Loucy (cell line): ENCODE measurements at regions not wholly inside any gene's neighbourhood (a gene's known extent, or its start where the extent isn't known, plus 50 kb on each side); places are given as distances from the start of the nearest gene placed in this dataset.

Source experiments
- H2AFZ ChIP-seq: fragments of 200-600 bp; sonication (generic); 2 replicates; pipeline ENCODE4 v1.6.0; 2016; ENCODE audit warnings: antibody characterized with exemption, mild to moderate bottlenecking, low read length, moderate library complexity
- H3F3A ChIP-seq: fragments of 200-600 bp; 2 replicates; pipeline ENCODE4 v1.6.0; 2016; ENCODE audit warnings: antibody characterized with exemption, low read depth, mild to moderate bottlenecking
- H3K27me3 ChIP-seq: fragments of 200-600 bp; sonication (generic); 2 replicates; pipeline ENCODE4 v1.6.1; 2014; ENCODE audit warnings: low read length, mild to moderate bottlenecking; ENCODE audit not compliant: insufficient read depth, poor library complexity, severe bottlenecking
- H3K36me3 ChIP-seq: fragments of 200-600 bp; sonication (generic); 2 replicates; pipeline ENCODE4 v1.6.1; 2016; ENCODE audit warnings: low read length; ENCODE audit not compliant: insufficient read depth
- H3K4me1 ChIP-seq: fragments of 200-600 bp; sonication (generic); 2 replicates; pipeline ENCODE4 v1.5.1; 2014; ENCODE audit warnings: low read length, mild to moderate bottlenecking; ENCODE audit not compliant: insufficient read depth, poor library complexity, severe bottlenecking
- H3K4me2 ChIP-seq: fragments of 200-600 bp; sonication (generic); 2 replicates; pipeline ENCODE4 v1.6.0; 2014; ENCODE audit warnings: antibody characterized with exemption, low read length, low read depth, mild to moderate bottlenecking; ENCODE audit not compliant: poor library complexity, severe bottlenecking
- H3K4me3 ChIP-seq: fragments of 200-600 bp; sonication (generic); 2 replicates; pipeline ENCODE4 v1.5.1; 2014; ENCODE audit warnings: low read length, mild to moderate bottlenecking, mixed read lengths; ENCODE audit not compliant: poor library complexity, severe bottlenecking
- H3K79me2 ChIP-seq: fragments of 200-600 bp; sonication (generic); 2 replicates; pipeline ENCODE4 v1.6.1; 2014; ENCODE audit warnings: low read length; ENCODE audit not compliant: insufficient read depth
- H3K9ac ChIP-seq: fragments of 200-600 bp; sonication (generic); 2 replicates; pipeline ENCODE4 v1.6.0; 2014; ENCODE audit warnings: mild to moderate bottlenecking, low read depth, low read length, moderate library complexity; ENCODE audit not compliant: poor library complexity, severe bottlenecking
- H3K9me2 ChIP-seq: fragments of 200-600 bp; sonication (generic); replicated peaks from 2 replicates; pipeline ENCODE4 v1.6.1; 2016; ENCODE audit warnings: low read depth, low read length, mixed read lengths
- H3K9me3 ChIP-seq: fragments of 200-600 bp; sonication (generic); 2 replicates; pipeline ENCODE4 v1.6.1; 2014; ENCODE audit warnings: mild to moderate bottlenecking, antibody characterized with exemption, low read length, low read depth; ENCODE audit not compliant: insufficient read depth
- H4K20me1 ChIP-seq: fragments of 200-600 bp; sonication (generic); 2 replicates; pipeline ENCODE4 v1.6.0; 2014; ENCODE audit warnings: antibody characterized with exemption, low read length, mild to moderate bottlenecking; ENCODE audit not compliant: insufficient read depth, poor library complexity, severe bottlenecking
- CTCF ChIP-seq: fragments of 200-600 bp; sonication (generic); conservative IDR thresholded peaks from 2 replicates; pipeline ENCODE4 v1.5.1; 2014; ENCODE audit warnings: mild to moderate bottlenecking, antibody characterized with exemption, low read length
- EZH2phosphoT487 ChIP-seq: fragments of 200-600 bp; IDR thresholded peaks from 2 replicates; pipeline ENCODE4 v1.6.1; 2018; ENCODE audit warnings: antibody characterized with exemption, mild to moderate bottlenecking, moderate library complexity, borderline replicate concordance

- H3K9ac ChIP-seq, result no peak overlapping the region
- H3K4me3 ChIP-seq, result no peak overlapping the region
- no peak overlapping the region for H2AFZ ChIP-seq
- no peak for TF ChIP-seq EZH2phosphoT487
- TF ChIP-seq CTCF, result no peak
- no peaks in the 10 kb centered on the region for H3K79me2 ChIP-seq
- no peaks in the 10 kb centered on the region for H3K4me1 ChIP-seq
- H3K9me3 ChIP-seq, result no peaks in the 10 kb centered on the region
- H3K27me3 ChIP-seq, result no peaks in the 10 kb centered on the region
- H3K9me2 ChIP-seq, result no peaks in the 10 kb centered on the region
- H3K4me2 ChIP-seq, result no peak overlapping the region
- no peaks in the 10 kb centered on the region for H3K36me3 ChIP-seq
- H4K20me1 ChIP-seq, result no peaks in the 10 kb centered on the region
- H3F3A ChIP-seq, result no peaks in the 10 kb centered on the region
These were observed 110.9 kb upstream of the LSM8 start for GRCh38 chr7:118072893-118073674.

- H3K9me3 ChIP-seq, result no peaks in the 10 kb centered on the region
- TF ChIP-seq EZH2phosphoT487 (no peak), CTCF (no peak)
- no peaks in the 10 kb centered on the region for H3F3A ChIP-seq
- no peaks in the 10 kb centered on the region for H3K36me3 ChIP-seq
- H2AFZ ChIP-seq, result no peak overlapping the region
- no peaks in the 10 kb centered on the region for H3K9me2 ChIP-seq
- no peak overlapping the region for H3K4me3 ChIP-seq
- H3K4me2 ChIP-seq, result no peak overlapping the region
- no peak overlapping the region for H3K9ac ChIP-seq
- H3K79me2 ChIP-seq, result no peaks in the 10 kb centered on the region
- no peaks in the 10 kb centered on the region for H3K27me3 ChIP-seq
- H4K20me1 ChIP-seq, result no peaks in the 10 kb centered on the region
- H3K4me1 ChIP-seq, result peaks cover 5% of the 10 kb centered on the region
These were observed 108.0 kb upstream of the LSM8 start for GRCh38 chr7:118075936-118076335.

- H3K4me3 ChIP-seq, result no peak overlapping the region
- H4K20me1 ChIP-seq, result no peaks in the 10 kb centered on the region
- no peak overlapping the region for H3K9ac ChIP-seq
- no peaks in the 10 kb centered on the region for H3K27me3 ChIP-seq
- H3K36me3 ChIP-seq, result no peaks in the 10 kb centered on the region
- no peaks in the 10 kb centered on the region for H3K79me2 ChIP-seq
- no peaks in the 10 kb centered on the region for H3K9me3 ChIP-seq
- TF ChIP-seq CTCF (no peak), EZH2phosphoT487 (no peak)
- H2AFZ ChIP-seq, result no peak overlapping the region
- no peaks in the 10 kb centered on the region for H3K9me2 ChIP-seq
- no peaks in the 10 kb centered on the region for H3F3A ChIP-seq
- H3K4me2 ChIP-seq, result no peak overlapping the region
- H3K4me1 ChIP-seq, result peaks cover 5% of the 10 kb centered on the region
These were observed 107.4 kb upstream of the LSM8 start for GRCh38 chr7:118076564-118076963.
